ENCODE measurements at regions not wholly inside any gene's neighbourhood (a gene's known extent, or its start where the extent isn't known, plus 50 kb on each side); places are given as distances from the start of the nearest gene placed in this dataset.

DNA sequence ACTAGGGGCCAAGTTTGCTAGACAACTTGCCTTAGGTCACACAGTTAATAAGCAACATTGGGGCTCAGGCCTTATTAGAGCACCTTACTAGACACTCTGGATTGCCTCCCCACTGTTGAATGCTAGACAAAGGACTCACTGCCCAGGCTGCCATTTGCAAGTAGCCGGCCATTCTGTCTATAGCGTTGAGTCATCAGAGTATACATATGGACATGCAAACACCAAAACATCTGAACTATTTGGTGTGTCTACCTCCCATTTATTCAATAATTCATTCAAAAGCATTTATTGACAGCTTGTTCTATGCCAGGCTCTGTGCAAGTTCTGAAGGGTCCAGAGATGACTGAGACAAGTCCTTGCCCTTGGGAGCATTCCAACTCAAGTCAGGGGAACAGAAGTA lies 181.4 kb upstream of the DPT start:
- H3K4me3 ChIP-seq (ENCODE audit: low read length): no peak overlapping the region
- DNase-seq (ENCODE audit: low read depth): no peak
- TF ChIP-seq, protein P1, sequence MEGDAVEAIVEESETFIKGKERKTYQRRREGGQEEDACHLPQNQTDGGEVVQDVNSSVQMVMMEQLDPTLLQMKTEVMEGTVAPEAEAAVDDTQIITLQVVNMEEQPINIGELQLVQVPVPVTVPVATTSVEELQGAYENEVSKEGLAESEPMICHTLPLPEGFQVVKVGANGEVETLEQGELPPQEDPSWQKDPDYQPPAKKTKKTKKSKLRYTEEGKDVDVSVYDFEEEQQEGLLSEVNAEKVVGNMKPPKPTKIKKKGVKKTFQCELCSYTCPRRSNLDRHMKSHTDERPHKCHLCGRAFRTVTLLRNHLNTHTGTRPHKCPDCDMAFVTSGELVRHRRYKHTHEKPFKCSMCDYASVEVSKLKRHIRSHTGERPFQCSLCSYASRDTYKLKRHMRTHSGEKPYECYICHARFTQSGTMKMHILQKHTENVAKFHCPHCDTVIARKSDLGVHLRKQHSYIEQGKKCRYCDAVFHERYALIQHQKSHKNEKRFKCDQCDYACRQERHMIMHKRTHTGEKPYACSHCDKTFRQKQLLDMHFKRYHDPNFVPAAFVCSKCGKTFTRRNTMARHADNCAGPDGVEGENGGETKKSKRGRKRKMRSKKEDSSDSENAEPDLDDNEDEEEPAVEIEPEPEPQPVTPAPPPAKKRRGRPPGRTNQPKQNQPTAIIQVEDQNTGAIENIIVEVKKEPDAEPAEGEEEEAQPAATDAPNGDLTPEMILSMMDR (conservative IDR thresholded peaks at IDR 0.05; ENCODE audit: low read depth, low read length): no peak

DNA sequence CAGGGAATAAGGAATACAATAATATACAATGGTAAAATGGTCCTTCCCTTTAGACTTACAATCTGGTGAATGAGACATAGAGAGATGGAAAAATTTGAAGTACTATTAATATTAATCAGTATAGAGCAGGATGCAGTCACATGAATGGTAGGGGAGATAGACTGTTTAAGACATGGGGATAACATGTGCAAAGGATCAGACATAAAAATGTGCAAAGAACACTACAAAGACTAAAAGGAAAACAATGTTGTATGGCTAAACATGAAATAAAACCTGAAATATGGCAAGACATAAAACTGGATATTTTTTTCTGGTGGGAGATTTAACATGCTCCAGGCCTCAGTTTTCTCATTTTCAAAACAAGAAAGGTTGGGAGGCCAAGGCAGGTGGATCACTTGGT lies 182.4 kb upstream of the DPT start:
- no peak for DNase-seq (ENCODE audit: low read depth)
- TF ChIP-seq, protein P1 (conservative IDR thresholded peaks at IDR 0.05; ENCODE audit: low read depth, low read length): no peak
- H3K4me3 ChIP-seq (ENCODE audit: low read length): no peak overlapping the region

DNA sequence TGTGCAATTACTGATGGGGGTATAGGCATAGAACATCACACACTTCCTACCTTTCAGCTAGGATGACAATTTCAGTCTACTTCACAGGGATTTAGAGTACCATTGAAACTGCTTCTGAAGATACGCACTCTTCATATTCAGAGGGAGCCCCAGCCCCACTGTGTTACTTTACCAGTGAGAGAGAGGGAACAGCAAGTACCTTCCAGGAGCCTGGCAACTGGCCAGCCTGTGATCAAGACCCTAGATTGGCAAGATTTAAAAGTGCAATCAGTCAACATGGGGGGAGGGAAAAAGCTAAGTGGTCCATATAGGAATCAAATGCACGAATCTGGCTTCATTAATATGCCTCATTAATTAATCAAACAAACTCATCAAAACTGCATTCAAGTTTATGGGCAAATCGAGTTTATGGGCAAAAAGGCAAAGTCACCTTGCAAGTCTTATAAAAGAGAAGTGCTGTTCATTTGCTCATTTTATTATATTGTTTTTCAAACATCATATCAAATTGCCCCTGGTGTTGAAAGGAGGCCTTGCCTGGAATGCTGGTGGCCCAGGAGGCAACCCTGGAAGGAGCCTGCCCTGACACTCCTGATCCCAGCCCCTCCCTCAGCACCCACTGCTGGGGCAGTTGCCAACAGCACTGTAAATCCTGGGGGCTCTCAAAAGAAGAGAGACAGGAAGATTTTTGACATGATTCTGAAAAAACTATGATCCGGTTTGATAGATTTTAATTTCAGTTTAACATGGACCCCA lies 184.9 kb upstream of the DPT start:
- H3K4me3 ChIP-seq (ENCODE audit: low read length): no peak overlapping the region
- no peak for DNase-seq (ENCODE audit: low read depth)
- TF ChIP-seq, protein P1 (conservative IDR thresholded peaks at IDR 0.05; ENCODE audit: low read depth, low read length): no peak

DNA sequence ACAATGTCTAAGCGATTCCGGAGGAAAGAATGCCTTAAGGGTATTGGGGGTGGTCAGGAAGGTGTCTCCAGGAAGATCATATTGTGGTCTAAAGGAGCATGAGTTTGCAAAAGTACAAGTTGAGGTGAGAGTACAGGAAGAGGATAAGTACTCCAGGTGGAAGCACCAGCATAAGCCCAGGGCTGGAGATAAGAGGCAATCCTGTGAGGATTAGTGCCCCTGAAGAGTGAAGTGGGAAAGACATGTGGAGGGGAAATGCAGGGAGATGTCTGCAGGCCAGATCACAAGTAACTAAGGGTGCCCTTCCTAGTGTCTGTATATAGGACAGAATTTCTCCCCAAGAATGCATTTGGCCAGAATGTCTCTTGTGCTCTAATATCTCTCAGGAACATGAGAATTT lies 188.3 kb upstream of the DPT start:
- TF ChIP-seq, protein P1 (conservative IDR thresholded peaks at IDR 0.05; ENCODE audit: low read depth, low read length): no peak
- no peak for DNase-seq (ENCODE audit: low read depth)

DNA sequence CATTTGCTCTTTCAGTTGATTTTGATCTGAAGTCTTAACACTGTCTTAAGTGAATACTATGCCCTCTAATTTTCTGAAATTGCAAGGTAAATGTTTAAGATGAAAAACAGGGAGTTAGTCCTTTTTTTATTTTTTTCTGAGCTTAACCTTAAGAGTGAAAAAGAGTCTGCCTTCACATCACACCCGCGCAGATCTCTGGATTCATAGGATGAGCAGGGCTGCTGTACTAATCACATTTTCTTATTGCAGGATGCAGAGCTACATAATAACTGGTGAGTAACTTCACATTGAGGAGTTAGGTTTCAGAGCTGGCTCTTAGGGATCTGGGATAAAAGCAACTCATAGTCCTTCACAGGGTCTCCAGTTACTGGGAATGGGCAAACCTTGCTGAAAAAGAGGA lies 188.7 kb upstream of the ATP1B1 start:
- TF ChIP-seq, protein P1 (conservative IDR thresholded peaks at IDR 0.05; ENCODE audit: low read depth, low read length): no peak
- no peak overlapping the region for H3K4me3 ChIP-seq (ENCODE audit: low read length)
- no peak for DNase-seq (ENCODE audit: low read depth)

More for the DNA sequence above, 188.3 kb upstream of the DPT start:
- H3K4me3 ChIP-seq (ENCODE audit: low read length): no peak overlapping the region

DNA sequence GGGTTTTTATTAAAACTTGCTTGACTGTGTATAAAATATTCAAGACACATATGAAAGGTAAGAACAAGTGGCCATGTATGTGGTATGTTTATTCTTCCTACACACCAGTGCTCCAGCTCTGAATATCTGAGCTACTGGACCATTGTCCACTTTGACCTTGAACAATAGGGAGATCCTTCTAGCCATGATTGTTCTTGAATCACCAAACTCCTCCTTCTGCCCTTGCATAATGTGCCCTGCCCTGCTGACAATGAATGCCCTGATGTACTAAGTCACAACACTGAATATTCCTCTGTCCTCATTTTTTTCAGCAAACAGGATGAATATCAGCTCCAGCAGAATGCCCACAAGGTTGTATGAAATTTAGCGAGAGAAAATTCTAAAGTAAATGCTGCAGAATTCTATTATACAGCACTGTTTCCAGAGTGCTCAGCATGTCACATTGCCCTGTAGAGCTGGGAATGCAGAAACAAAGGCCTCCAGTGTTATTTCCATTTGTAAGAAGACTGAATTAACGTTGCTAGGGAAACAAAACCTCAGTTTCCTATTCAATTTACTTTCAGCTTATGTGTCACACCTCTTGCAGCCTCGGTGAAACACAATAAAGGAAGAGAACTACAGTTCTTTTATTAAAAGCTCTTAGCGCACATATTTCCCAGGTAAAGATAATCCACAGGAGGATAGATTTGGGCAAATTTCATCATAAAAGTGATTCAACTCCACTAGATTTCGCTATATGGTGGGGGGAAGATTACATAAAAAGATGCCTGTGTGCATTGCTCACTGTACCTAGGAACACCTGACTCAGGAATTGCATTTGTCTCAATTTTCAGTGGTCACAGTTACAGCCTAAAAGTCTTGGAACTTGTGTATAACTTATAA lies 187.4 kb upstream of the ATP1B1 start:
- peak; percentile 14 for DNase-seq (ENCODE audit: low read depth)
- TF ChIP-seq, protein P1 (conservative IDR thresholded peaks at IDR 0.05; ENCODE audit: low read depth, low read length): no peak
- H3K4me3 ChIP-seq (ENCODE audit: low read length): no peak overlapping the region
